ENCODE measurements at regions not wholly inside any gene's neighbourhood (a gene's known extent, or its start where the extent isn't known, plus 50 kb on each side); places are given as distances from the start of the nearest gene placed in this dataset.

DNA sequence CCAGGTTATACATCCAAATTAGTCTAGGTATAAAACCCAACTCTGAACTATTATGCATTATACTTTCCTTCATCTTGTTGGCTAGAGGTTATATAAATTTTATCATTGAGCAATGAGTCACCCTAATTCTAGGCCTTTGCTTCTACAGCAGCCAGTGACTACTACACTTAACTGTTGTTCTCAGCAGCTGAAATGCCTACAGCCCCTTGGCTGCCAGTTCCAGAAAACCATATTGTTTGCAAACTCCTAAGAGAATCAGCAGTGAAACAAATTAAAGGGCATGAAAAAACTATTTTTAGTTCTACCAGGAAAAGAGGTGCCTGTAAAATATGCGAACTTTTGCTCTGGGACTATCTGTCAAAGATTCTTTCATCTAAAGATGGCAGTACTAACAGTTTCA, 292.8 kb downstream of the FRK start:
- Histone ChIP-seq H3K4me3 (ENCODE audit: low read depth in 2 of 2, low read length in 2 of 2) (no peak overlapping the region), H3K27me3 (ENCODE audit: control insufficient read depth, insufficient read depth, low read length) (no peaks in the 10 kb centered on the region), H3K4me1 (ENCODE audit: control insufficient read depth, insufficient read depth, low read length) (no peaks in the 10 kb centered on the region), H3K27ac (ENCODE audit: low read length) (no peak overlapping the region), H3K36me3 (ENCODE audit: control insufficient read depth, insufficient read depth, low read length) (no peaks in the 10 kb centered on the region), H3K9me3 (ENCODE audit: control insufficient read depth, insufficient read depth, low read depth, low read length) (no peaks in the 10 kb centered on the region)
- ATAC-seq: no peak
- no peak for DNase-seq (ENCODE audit: low read depth, low spot score)
- in situ Hi-C loops (cut with HindIII; ENCODE audit: low pct_unique_long_range_greater_than_20kb, low sequenced_read_pairs): no loop called here
- POLR2A ChIA-PET: no interaction called here
- TF ChIP-seq SIN3A (IDR thresholded peaks at IDR 0.05; ENCODE audit: borderline replicate concordance, insufficient read depth, low read depth, low read length) (no peak), REST (IDR thresholded peaks at IDR 0.05; ENCODE audit: insufficient read depth in 1 of 2, low read depth in 2 of 2, low read length in 1 of 2) (no peak), TCF7L2 (IDR thresholded peaks at IDR 0.05; ENCODE audit: low read depth, low read length) (no peak), POLR2AphosphoS5 (IDR thresholded peaks at IDR 0.05; ENCODE audit: low read depth, low read length) (no peak), CTCF (IDR thresholded peaks at IDR 0.05) (no peak)
- CTCF ChIA-PET: no interaction called here
- no TSS peak for BruUV-seq (replicated peaks)
- intact Hi-C loops (cut with micrococcal nuclease; ENCODE audit: unreplicated experiment): no loop called here

- ChIA-PET POLR2A (no interaction called here), CTCF (no interaction called here)
- Histone ChIP-seq H3K9me3 (ENCODE audit: control insufficient read depth, insufficient read depth, low read depth, low read length) (no peaks in the 10 kb centered on the region), H3K27me3 (ENCODE audit: control insufficient read depth, insufficient read depth, low read length) (no peaks in the 10 kb centered on the region), H3K36me3 (ENCODE audit: control insufficient read depth, insufficient read depth, low read length) (no peaks in the 10 kb centered on the region), H3K4me3 (ENCODE audit: low read depth in 2 of 2, low read length in 2 of 2) (no peak overlapping the region), H3K4me1 (ENCODE audit: control insufficient read depth, insufficient read depth, low read length) (no peaks in the 10 kb centered on the region), H3K27ac (ENCODE audit: low read length) (no peak overlapping the region)
- intact Hi-C loops (cut with micrococcal nuclease; ENCODE audit: unreplicated experiment): no loop called here
- in situ Hi-C loops (cut with HindIII; ENCODE audit: low pct_unique_long_range_greater_than_20kb, low sequenced_read_pairs): no loop called here
- no TSS peak for BruUV-seq (replicated peaks)
- ATAC-seq: no peak
- DNase-seq (ENCODE audit: low read depth, low spot score): no peak
- no peak for TF ChIP-seq CTCF (IDR thresholded peaks at IDR 0.05)
- no peak for TF ChIP-seq SIN3A (IDR thresholded peaks at IDR 0.05; ENCODE audit: borderline replicate concordance, insufficient read depth, low read depth, low read length)
- TF ChIP-seq REST (IDR thresholded peaks at IDR 0.05; ENCODE audit: insufficient read depth in 1 of 2, low read depth in 2 of 2, low read length in 1 of 2): no peak
- TF ChIP-seq TCF7L2 (IDR thresholded peaks at IDR 0.05; ENCODE audit: low read depth, low read length): no peak
- TF ChIP-seq POLR2AphosphoS5 (IDR thresholded peaks at IDR 0.05; ENCODE audit: low read depth, low read length): no peak
Measured at GRCh38 chr6:115766745-115767462, 293.8 kb downstream of the FRK start.
